GM06990 (cell line): ENCODE measurements at regions not wholly inside any gene's neighbourhood (a gene's known extent, or its start where the extent isn't known, plus 50 kb on each side); places are given as distances from the start of the nearest gene placed in this dataset.

ENCODE experiments used
- DNase-seq: peaks from one replicate; pipeline ENCODE4 v3.0.0-alpha.2; 2011; ENCODE audit not compliant: insufficient read length; ENCODE audit errors: extremely low read depth
- H3K27me3 ChIP-seq: replicated peaks from 2 replicates; pipeline ENCODE4 v1.6.0; 2011; ENCODE audit warnings: low read length; ENCODE audit not compliant: control insufficient read depth, insufficient read depth
- H3K36me3 ChIP-seq: 2 replicates; pipeline ENCODE4 v1.5.1; 2011; ENCODE audit warnings: low read length; ENCODE audit not compliant: control insufficient read depth, insufficient read depth
- H3K4me3 ChIP-seq: replicated peaks from 2 replicates; pipeline ENCODE4 v1.5.1; 2011; ENCODE audit warnings: low read depth, mild to moderate bottlenecking, control low read depth, low read length
- TF ChIP-seq, protein P1 (sequence below): IDR thresholded peaks from 2 replicates; pipeline ENCODE4 v1.5.1; 2011; ENCODE audit warnings: low read length, control low read depth, mild to moderate bottlenecking, inconsistent platforms; ENCODE audit not compliant: insufficient read depth, poor library complexity, severe bottlenecking

DNA sequence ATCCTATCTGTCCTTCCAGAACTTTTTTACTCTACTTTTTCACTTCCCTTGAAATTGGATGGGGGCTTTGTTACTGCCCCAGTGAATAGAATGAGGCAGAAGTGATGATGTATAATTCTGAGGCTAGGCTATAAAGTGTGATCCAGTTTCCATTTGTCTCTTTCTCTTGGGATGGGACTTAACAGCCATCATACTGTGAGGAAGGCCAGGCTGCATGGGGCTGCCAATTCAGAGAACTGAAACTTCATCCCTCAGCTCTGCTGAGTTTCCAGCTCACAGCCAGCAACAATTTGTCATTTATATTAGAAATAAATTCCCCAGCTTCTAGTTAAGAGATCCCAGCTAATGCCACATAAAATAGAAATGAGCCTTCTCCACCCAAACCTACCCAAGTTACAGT, 504.0 kb upstream of the TGFBR2 start:
- H3K27me3 ChIP-seq, result no peaks in the 10 kb centered on the region
- H3K36me3 ChIP-seq, result no peaks in the 10 kb centered on the region
- no peak overlapping the region for H3K4me3 ChIP-seq
- DNase-seq, result no peak
- TF ChIP-seq, protein P1, sequence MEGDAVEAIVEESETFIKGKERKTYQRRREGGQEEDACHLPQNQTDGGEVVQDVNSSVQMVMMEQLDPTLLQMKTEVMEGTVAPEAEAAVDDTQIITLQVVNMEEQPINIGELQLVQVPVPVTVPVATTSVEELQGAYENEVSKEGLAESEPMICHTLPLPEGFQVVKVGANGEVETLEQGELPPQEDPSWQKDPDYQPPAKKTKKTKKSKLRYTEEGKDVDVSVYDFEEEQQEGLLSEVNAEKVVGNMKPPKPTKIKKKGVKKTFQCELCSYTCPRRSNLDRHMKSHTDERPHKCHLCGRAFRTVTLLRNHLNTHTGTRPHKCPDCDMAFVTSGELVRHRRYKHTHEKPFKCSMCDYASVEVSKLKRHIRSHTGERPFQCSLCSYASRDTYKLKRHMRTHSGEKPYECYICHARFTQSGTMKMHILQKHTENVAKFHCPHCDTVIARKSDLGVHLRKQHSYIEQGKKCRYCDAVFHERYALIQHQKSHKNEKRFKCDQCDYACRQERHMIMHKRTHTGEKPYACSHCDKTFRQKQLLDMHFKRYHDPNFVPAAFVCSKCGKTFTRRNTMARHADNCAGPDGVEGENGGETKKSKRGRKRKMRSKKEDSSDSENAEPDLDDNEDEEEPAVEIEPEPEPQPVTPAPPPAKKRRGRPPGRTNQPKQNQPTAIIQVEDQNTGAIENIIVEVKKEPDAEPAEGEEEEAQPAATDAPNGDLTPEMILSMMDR, result no peak

DNA sequence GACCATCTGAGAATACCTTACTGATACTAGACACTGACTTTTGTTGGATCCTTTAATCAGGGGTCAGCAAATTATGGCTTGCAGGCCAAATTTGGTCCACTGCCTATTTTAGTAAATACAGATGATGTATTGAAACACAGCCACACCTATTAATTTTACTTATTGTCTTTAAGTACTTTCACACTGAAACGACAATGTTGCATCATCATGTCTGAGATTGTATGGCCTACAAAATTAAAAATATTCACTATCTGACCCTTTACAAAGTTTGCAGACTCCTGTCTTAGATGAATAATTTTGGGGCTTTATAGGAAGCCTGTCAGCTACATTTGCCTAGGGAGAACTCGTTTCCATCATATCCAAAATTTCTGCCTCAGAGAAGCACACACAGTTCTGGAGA, 503.2 kb upstream of the TGFBR2 start:
- Histone ChIP-seq H3K4me3 (no peak overlapping the region), H3K27me3 (no peaks in the 10 kb centered on the region), H3K36me3 (no peaks in the 10 kb centered on the region)
- DNase-seq, result no peak
- TF ChIP-seq, protein P1, result no peak

DNA sequence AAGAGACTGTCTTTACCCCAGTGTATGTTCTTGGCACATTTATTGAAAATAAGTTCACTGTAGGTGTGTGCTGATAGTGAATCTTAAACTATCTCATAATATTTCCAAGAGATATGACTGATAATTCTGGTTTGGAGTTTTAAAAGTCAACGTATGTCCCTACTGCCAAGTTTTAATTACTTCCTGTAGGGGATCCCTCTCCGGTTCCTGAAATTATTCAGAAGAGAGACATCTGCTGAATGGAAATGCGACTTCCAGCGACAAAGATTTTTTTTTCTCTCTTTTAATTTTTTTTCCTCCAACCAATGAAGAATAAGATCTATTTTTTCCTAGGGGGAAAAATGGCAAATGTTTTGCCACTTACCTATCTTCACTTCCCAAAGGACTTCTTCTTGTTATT, 498.9 kb upstream of the TGFBR2 start:
- Histone ChIP-seq H3K27me3 (no peaks in the 10 kb centered on the region), H3K4me3 (no peak overlapping the region), H3K36me3 (no peaks in the 10 kb centered on the region)
- DNase-seq, result no peak
- TF ChIP-seq, protein P1, result no peak

DNA sequence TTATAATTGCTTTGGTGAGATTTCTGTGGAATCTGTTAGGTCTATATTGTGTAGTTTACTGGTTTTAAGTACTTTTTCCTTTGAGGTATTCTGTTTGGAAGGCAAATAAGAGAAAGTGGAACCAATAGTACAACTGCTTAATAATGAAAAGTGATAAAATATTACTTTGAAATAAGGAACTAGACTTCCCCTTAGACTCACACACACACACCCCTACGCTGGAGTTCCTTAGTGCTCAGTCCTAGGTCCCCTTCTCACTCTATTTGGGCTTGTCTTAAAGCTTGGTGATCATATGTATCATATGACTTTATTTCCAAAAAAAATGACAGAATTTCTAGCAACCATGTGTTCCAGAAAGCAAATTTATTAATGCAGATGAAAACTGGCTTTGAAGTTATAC, 494.0 kb upstream of the TGFBR2 start:
- no peak for DNase-seq
- no peaks in the 10 kb centered on the region for H3K36me3 ChIP-seq
- H3K4me3 ChIP-seq, result no peak overlapping the region
- no peaks in the 10 kb centered on the region for H3K27me3 ChIP-seq
- TF ChIP-seq, protein P1, result no peak

DNA sequence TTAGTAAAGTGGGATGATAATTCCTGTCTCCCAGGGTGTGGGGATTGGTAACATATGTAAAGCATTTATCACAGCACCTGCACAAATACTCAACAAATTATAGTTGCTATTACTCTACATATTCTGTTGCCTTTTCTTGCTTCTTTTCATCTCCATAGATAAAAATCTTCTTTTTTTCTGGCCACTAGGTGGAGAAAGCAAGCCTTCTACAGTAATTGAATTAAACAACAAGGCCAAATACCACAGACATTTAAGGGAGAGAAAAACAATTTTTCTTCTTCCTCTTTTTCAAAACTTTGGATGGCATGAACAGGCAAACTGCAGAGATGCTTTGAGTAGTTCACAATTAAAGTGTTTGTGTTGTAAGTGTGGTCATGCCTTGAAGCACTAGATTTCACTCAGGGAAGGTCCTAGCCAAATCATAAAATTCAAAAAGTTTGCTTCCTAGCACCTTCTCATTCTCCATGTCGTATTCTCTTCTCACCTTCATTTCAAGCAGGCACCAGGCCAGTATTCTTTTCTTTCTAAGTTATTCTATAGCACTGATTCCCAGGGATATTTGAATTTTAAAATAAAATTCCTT, 493.4 kb upstream of the TGFBR2 start:
- DNase-seq, result no peak
- Histone ChIP-seq H3K27me3 (no peaks in the 10 kb centered on the region), H3K36me3 (no peaks in the 10 kb centered on the region), H3K4me3 (no peak overlapping the region)
- TF ChIP-seq, protein P1, result peak; percentile 49

DNA sequence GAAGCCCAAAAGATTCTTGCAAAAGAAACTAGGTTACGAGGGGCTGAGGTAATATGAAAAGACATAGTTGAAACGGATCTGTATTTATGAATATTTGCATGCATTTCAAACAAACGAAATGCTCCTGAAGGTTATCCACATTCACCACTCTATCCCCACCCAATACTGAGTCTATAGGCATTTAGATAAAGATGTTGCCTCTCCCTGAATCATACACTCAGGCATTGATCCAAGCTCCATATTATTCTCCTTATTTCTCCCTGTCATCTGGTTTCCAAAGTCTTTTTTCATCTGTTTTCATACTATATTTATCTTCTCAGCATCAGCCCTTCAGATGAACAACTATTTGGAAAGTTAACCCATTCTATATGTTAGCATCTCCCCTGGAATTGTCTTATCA, 492.5 kb upstream of the TGFBR2 start:
- TF ChIP-seq, protein P1, result no peak
- Histone ChIP-seq H3K36me3 (no peaks in the 10 kb centered on the region), H3K27me3 (no peaks in the 10 kb centered on the region), H3K4me3 (no peak overlapping the region)
- DNase-seq, result no peak
